ENCODE measurements at regions not wholly inside any gene's neighbourhood (a gene's known extent, or its start where the extent isn't known, plus 50 kb on each side); places are given as distances from the start of the nearest gene placed in this dataset.
"Not testable (repeated sequence)": the region's sequence is repeated elsewhere in the genome, so short reads cannot be mapped to it uniquely, and the experiment has no call there.

- TF ChIP-seq POLR2A (IDR thresholded peaks at IDR 0.05; ENCODE audit: low read length); GATA1 (IDR thresholded peaks at IDR 0.05; ENCODE audit: low read depth, low read length): not testable (repeated sequence)
These were observed 200.1 kb downstream of the LRRN1 start for GRCh38 chr3:3999340-3999739.
